ENCODE measurements at regions not wholly inside any gene's neighbourhood (a gene's known extent, or its start where the extent isn't known, plus 50 kb on each side); places are given as distances from the start of the nearest gene placed in this dataset.

DNA sequence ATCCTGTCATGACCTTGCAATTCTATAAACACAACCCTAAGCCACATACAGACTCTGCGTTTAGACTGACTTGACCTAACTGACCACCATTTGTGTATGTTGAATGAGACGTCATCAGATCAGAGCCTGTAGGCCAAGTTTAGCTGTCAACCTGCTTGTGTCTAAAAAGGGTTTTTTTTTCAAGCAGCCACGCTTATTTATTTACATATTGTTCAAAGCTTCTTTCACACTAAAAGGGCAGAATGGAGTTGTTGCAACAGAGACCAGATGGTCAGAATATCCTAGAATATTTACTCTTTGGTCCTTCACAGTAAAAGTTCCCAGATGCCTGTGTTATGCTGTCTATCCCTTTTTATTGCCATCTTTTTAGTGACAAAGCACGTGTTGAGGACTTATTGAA is 307.7 kb upstream of the SLC10A2 start:
- TF ChIP-seq, protein P1, sequence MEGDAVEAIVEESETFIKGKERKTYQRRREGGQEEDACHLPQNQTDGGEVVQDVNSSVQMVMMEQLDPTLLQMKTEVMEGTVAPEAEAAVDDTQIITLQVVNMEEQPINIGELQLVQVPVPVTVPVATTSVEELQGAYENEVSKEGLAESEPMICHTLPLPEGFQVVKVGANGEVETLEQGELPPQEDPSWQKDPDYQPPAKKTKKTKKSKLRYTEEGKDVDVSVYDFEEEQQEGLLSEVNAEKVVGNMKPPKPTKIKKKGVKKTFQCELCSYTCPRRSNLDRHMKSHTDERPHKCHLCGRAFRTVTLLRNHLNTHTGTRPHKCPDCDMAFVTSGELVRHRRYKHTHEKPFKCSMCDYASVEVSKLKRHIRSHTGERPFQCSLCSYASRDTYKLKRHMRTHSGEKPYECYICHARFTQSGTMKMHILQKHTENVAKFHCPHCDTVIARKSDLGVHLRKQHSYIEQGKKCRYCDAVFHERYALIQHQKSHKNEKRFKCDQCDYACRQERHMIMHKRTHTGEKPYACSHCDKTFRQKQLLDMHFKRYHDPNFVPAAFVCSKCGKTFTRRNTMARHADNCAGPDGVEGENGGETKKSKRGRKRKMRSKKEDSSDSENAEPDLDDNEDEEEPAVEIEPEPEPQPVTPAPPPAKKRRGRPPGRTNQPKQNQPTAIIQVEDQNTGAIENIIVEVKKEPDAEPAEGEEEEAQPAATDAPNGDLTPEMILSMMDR (IDR thresholded peaks at IDR 0.05) = no peak
- TF ChIP-seq POLR2AphosphoS5 (IDR thresholded peaks at IDR 0.05) (no peak), POLR2A (IDR thresholded peaks at IDR 0.05; ENCODE audit: low read depth) (no peak), EP300 (IDR thresholded peaks at IDR 0.05) (no peak)

Measured in esophagus muscularis mucosa (tissue), 4 donors.